GM21786 (cell line): ENCODE measurements at regions not wholly inside any gene's neighbourhood (a gene's known extent, or its start where the extent isn't known, plus 50 kb on each side); places are given as distances from the start of the nearest gene placed in this dataset.

Experiments
- ATAC-seq: cut with Tn5 transposase; IDR thresholded peaks from one replicate; pipeline ENCODE4 v1.9.1; 2021; ENCODE audit not compliant: unreplicated experiment

- ATAC-seq: no peak
Measured at GRCh38 chr16:64184156-64184555, 937.7 kb downstream of the CDH11 start.

DNA sequence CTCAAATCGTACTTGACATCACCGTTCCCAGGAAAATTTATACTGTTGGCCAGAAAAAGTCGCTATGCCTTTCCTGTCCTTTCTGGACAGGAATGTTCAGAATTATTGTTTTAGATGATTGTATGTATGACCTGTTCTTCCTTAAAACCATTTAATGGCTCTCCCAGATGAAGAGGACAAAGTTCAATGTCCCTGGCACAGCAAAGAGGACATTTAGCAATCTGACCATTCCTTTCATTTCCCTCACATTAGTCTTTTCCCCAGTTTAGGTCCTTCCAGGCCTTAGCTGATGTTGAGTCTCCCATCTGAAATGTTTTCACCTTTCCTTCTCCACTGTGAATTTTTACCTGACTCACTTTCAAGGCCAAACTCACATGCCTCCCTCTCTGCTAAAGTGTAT is 938.9 kb downstream of the CDH11 start:
- no peak for ATAC-seq

DNA sequence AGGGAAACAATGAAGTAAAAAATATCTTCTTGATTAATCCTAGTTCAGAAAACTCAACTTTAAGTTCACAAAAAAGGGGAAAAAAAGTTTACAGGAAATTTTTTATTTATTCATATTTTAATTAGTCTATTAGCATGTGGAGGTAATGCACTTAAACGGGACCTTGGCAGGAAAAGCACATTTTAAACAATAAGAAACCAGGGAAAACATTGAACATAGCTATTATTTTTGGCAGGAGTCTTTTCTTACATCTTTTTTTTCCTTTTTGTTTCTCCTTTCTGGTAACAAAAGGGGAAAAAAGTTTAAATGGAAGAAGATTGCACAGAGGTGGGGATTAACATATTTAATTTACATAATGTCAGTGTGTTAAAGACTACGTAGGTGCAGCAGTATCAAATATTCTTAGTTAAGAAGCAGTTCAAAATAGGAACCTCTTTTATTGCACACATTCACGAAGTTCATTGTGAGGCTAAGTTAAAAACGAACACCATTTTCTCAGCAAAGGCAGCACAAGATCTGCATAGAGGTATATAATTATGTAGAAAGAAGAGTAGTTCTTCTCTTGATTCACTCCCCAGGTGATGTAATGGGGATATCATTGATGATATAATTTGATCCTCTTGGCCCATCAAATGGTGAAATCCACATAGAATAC is 940.5 kb downstream of the CDH11 start:
- no peak for ATAC-seq

DNA sequence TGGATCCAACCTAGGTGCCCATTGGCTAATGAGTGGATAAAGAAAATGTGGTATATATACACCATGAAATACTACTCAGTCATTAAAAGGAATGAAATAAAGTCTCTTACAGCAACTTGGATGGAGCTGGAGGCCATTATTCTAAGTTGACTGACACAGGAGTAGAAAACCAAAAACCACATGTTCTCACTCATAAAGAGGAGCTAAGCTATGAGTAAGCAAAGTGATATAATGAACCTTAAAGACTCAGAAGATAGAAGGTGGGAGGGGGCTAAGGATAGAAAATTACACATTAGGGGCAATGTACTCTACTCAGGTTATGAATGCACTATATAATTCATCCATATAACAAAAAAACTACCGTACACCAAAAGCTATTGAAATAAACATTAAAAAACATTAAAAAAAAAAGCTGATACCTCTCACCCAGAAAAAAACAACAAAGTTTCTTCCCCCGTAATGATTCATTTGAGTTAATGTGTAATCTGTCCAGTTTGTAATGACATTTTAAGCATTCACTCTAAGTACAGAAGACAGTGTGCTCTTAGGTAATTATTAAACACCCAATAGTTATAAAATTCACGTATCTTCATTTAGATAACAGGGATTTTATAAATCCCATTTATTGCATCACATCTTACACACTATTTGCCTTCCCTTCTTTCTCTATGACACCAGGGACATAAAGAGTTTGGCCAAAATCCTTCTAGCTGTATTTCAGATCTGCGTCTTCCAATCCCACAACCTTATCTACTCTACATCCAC is 941.5 kb downstream of the CDH11 start:
- no peak for ATAC-seq

- ATAC-seq: no peak
Measured at GRCh38 chr16:64174327-64174726, 947.5 kb downstream of the CDH11 start.

DNA sequence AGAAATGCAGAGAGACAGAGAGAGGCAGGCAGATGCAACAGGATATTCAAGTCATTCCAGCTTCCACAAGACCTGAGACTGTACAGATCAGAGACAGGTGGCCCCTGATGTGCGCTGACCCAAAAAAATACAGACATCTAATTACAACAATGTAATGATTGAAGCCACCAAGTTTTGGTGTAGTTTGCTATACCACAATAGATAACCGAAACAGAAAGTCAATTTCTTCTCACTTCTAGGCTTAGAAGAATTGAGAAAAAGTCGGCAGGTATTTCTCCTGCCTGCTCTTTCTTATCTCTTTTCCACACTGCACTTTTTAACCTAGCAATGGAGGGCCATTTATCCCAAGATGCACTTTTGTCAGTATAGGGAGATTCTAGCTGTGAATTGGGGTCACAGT is 949.2 kb downstream of the CDH11 start:
- no peak for ATAC-seq

DNA sequence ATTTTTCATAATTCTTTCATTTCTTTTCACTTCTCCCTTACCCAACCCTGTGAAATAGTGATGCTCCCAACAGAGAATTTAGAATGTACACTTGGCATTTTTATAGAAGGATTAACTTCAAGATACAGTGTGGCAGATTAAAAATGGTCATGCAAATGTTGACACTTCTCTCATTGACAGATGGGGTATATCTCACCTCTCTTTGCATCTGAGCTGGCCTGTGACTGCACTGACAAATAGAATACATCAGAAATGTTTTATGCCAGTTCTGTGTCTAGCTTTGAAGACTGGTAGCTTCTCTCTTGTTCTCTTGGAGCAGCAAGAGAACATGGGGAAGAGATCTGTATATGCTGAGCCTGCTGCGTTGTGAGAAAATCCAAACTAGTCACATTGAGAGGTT is 949.6 kb downstream of the CDH11 start:
- no peak for ATAC-seq

DNA sequence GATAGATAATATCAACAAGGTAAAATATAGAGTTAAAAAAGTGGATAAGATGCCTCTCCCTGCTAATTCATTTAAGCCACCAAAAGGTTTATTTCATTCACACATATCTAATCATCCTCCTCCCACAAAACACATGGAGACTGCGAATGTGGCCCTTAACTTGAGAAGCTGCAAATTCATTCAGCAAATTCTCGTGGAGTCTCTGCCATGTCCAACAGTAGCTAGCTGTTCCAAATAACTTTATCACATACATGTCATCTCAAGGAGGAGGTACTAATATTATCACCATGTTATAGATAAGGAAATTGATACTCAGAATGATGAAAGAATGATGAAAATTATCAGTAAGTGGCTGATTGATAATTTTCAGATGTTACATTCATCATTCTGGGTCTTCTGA is 950.2 kb downstream of the CDH11 start:
- ATAC-seq: no peak

GRCh38 chr16:64168371-64168770 is 953.5 kb downstream of the CDH11 start:
- no peak for ATAC-seq

DNA sequence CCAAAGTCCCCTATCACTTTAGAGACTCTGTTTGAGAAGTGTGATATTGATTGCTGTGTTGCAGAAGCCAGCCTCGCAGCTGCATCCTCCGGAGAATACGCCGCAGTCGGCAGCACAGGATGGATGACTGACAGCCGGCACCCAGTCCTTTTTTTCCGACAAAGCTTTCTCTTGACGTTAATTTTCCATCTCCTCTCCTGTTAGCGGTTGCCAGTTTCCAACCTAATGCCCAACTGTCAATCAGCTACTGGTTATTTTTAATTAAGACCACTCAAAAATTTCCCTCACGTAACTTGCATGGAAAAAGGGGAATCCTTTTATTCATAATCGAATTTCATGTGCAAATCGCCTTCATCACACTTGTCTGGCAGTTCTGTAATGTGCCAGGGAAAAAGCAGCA is 953.9 kb downstream of the CDH11 start:
- no peak for ATAC-seq

DNA sequence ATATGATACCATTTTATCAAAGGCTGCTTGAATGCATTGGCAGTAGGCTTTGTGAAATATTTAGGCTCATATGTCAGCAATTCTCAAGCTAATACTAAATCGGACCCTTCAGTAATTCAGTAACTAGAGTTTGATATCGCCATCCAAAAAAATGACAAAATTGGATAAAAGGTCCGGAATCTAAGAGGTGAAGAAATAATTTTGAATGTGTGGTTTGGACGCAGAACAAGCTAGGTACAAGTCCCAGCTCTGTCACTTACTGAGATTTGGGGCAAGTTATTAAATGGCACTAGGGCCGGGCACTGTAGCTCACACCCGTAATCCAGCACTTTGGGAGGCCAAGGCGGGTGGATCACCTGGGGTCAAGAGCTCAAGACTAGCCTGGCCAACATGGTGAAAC is 956.5 kb downstream of the CDH11 start:
- no peak for ATAC-seq

- ATAC-seq: no peak
Measured at GRCh38 chr16:64162613-64163375, 959.1 kb downstream of the CDH11 start.

- no peak for ATAC-seq
Measured at GRCh38 chr16:64159976-64160375, 961.9 kb downstream of the CDH11 start.

DNA sequence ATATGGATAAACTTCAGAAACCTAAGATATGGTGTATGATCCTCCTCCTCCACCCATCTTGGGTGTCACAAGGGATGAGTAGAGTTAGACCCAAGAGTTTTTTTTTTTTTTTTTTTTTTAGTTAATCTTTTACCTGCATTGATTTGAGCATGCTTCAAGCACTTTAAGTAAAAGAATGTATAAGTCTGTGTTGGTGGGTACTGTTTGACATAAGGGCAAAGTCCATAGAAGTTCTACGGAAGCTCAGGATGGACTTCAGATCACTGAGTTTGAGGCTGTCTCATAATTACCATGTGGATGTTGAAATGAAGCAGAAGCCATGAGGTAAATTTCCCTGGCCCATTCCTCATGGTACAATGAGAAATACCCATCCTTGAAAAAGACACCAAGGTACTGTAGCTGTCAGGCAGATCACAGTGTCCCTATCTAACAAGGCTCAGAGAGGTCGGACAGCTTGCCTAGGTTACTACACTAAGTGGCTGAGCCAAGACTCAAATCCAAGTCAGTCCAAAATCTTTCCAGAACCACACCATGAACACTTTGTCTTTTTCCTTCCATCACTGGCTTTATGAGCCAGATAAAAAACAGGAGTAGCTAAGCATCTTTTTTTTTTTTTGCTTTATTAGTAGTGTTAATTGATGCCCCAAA is 962.8 kb downstream of the CDH11 start:
- ATAC-seq: no peak

GRCh38 chr16:64153718-64154117 is 968.1 kb downstream of the CDH11 start:
- no peak for ATAC-seq

DNA sequence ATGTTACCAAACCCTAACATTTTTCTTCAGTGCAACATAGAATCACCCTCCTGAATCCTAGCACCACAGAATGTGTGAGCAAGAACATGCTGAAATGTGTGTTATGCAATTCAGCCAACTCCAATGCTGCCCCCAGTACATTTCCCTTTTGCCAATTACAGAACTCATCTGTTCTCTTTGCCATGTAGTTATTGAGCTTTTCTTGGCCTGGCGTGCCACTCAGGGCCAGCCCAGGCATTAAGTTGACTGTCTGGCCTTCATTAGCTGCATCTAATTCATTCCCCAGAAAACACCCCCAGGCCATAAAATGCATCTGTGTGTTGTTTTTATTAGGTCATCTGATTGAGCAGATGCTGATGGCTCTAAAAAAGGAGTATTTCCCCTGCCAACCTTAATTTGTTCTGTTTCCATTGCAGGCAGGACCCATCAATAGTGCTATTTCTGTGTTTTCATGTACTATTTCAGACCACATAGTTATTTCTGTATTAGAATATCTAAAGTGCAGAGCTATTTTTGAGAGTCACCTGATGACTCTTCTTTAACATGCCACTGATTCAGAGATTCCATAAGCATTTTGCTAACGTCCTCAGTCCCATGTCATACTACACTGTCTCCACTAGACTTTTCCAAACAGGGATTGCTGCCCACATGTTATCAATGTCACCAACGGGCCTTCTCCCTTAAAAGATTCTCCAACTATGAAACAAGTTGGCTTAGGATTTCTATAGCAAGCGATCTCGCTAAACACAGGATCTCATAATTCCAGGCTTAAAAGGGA is 969.7 kb downstream of the CDH11 start:
- no peak for ATAC-seq

DNA sequence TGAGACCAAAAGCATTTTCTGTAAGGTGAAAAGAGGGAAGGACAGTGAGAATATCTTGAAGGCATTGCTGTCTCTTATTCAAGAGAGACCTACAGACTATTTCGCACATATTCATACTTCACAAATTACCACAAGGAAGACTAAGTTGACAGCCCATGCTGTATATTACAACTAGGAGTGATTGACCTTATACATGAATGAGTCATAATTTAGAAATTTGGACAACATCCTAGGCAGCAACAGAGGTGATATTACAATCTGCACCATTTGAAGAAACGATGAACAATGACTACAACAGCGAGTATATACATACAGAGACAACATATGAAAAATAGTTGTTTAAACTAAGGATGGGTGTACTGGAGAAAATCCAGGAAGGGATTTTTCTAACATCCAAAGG is 971.7 kb downstream of the CDH11 start:
- ATAC-seq: no peak

- ATAC-seq: no peak
Measured at GRCh38 chr16:64149756-64150155, 972.1 kb downstream of the CDH11 start.

- no peak for ATAC-seq
Measured at GRCh38 chr16:64148356-64148755, 973.5 kb downstream of the CDH11 start.

- ATAC-seq: no peak
Measured at GRCh38 chr16:64147941-64148340, 973.9 kb downstream of the CDH11 start.

DNA sequence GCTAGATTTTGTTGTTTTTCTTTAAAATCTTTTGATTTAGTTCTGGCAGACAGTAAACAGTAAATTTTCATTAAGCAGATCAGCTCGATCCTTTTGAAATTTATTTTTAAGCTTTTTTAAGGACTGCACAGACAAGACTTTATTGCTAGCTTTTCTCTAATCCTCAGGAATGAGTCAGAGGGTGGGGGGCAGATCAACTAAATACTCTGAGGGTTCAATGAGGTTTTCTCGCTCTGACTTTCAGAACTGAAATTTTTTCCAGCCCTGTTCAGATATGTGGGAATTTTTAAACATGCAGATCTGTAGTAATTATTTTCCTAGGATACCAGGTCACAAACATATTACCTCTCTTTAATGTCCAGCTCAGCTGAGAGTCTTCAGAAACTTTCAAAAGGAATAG is 977.2 kb downstream of the CDH11 start:
- no peak for ATAC-seq
